AG04450 (cell line): ENCODE measurements at regions not wholly inside any gene's neighbourhood (a gene's known extent, or its start where the extent isn't known, plus 50 kb on each side); places are given as distances from the start of the nearest gene placed in this dataset.

Experiments used
- CTCF ChIA-PET: fragments of 300-600, 350-600 bp; formaldehyde crosslinking; extraction: SDS; loops from one replicate; lab custom pipeline; 2022; ENCODE audit warnings: antibody characterized with exemption, inconsistent platforms; lab: Charles Lee
- POLR2A ChIA-PET: fragments of 350-600 bp; formaldehyde crosslinking; extraction: SDS; loops from one replicate; lab custom pipeline; 2021; ENCODE audit warnings: antibody characterized with exemption, inconsistent platforms; lab: Yijun Ruan, JAX
- DNase-seq: peaks from one replicate; pipeline ENCODE4 v3.0.0-alpha.2; 2011; ENCODE audit warnings: low read depth, low spot score
- H3K27ac ChIP-seq: one replicate; pipeline ENCODE4 v1.5.1; 2012; ENCODE audit warnings: low read depth, low read length, control low read depth
- H3K27me3 ChIP-seq: one replicate; pipeline ENCODE4 v1.6.0; 2012; ENCODE audit warnings: low read length; ENCODE audit not compliant: control insufficient read depth, insufficient read depth
- H3K4me3 ChIP-seq: 2 replicates; pipeline ENCODE4 v1.5.1; 2011; ENCODE audit warnings: mild to moderate bottlenecking, low read depth, low read length, control low read depth
- H3K9me3 ChIP-seq: 2 replicates; pipeline ENCODE4 v1.5.1; 2012; ENCODE audit warnings: low read length; ENCODE audit not compliant: control insufficient read depth, insufficient read depth
- TF ChIP-seq, protein P1 (sequence below): IDR thresholded peaks from 2 replicates; pipeline ENCODE4 v1.5.1; 2011; ENCODE audit warnings: low read depth, low read length, control low read depth, inconsistent platforms

DNA sequence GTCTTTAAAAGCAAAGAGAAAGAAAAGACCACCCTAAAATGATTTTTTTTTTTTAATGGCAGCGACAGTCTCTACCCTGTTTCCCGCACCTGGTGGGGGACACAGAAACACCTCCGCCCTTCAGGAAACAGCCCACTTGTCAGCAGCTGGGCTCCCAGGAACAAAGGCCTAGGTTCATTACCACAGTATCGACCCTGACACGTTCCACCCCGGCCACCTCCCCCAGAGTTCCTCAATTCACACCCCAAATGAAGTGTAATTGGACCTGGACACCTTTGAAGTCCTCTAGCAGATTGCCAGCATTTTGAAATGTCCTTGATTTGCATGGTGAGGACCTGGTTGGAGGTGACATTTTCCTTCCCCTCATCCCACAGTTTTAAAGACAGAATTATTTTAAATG, 175.0 kb upstream of the BCOR start:
- Histone ChIP-seq H3K4me3 (no peak overlapping the region), H3K27me3 (no peaks in the 10 kb centered on the region), H3K27ac (no peak overlapping the region), H3K9me3 (no peaks in the 10 kb centered on the region; the same call in 1 of the 2 replicates)
- no peak for DNase-seq
- CTCF ChIA-PET, result no interaction called here
- TF ChIP-seq, protein P1, sequence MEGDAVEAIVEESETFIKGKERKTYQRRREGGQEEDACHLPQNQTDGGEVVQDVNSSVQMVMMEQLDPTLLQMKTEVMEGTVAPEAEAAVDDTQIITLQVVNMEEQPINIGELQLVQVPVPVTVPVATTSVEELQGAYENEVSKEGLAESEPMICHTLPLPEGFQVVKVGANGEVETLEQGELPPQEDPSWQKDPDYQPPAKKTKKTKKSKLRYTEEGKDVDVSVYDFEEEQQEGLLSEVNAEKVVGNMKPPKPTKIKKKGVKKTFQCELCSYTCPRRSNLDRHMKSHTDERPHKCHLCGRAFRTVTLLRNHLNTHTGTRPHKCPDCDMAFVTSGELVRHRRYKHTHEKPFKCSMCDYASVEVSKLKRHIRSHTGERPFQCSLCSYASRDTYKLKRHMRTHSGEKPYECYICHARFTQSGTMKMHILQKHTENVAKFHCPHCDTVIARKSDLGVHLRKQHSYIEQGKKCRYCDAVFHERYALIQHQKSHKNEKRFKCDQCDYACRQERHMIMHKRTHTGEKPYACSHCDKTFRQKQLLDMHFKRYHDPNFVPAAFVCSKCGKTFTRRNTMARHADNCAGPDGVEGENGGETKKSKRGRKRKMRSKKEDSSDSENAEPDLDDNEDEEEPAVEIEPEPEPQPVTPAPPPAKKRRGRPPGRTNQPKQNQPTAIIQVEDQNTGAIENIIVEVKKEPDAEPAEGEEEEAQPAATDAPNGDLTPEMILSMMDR, result no peak
- POLR2A ChIA-PET, result no interaction called here

DNA sequence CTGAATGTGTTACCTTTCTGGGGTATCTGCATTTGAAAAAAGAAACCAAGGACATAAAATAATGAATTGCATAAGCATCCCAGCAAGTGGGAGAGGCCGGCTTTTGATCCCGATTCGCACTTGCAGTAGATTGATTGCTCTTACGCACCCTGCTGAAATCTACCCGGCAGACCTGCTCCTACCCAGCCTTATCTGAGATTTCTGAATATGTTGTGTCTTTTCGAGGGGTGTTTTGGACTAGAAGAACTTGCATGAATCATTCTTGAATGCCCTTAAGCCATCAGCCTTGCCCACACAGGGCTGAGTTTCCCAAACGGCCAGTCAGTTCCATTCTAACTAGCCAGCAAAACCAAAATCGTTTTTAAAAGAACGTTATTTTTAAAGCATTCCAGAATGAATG, 174.4 kb upstream of the BCOR start:
- H3K9me3 ChIP-seq, result no peaks in the 10 kb centered on the region; the same call in 1 of the 2 replicates
- TF ChIP-seq, protein P1, result no peak
- H3K4me3 ChIP-seq, result no peak overlapping the region
- ChIA-PET CTCF (no interaction called here), POLR2A (no interaction called here)
- no peak overlapping the region for H3K27ac ChIP-seq
- H3K27me3 ChIP-seq, result no peaks in the 10 kb centered on the region
- no peak for DNase-seq

DNA sequence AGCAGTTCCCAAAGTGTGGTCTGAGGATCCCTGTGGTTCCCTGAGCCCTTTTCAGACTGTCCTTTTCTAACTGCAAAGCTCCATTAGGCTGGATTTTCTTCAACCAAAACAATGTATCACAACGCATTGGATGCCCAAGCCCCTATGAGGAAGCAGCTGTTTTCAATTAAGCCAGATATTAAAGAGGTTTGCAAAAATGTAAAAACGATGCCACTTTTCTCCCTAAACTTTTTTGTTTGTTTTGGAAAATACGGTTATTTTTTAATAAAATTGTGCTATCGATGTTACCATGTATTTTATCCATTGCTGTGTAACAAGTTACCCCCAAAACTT, 170.4 kb upstream of the BCOR start:
- no peak overlapping the region for H3K27ac ChIP-seq
- H3K9me3 ChIP-seq, result no peaks in the 10 kb centered on the region; the same call in 1 of the 2 replicates
- no peaks in the 10 kb centered on the region for H3K27me3 ChIP-seq
- CTCF ChIA-PET, result interaction anchor here (1.7 kb wide), 1 partner anchor 616 kb away, joined by 5 read pairs; no protein-coding TSS in a partner anchor
- POLR2A ChIA-PET, result no interaction called here
- no peak overlapping the region for H3K4me3 ChIP-seq
- DNase-seq, result no peak
- TF ChIP-seq, protein P1, result no peak

DNA sequence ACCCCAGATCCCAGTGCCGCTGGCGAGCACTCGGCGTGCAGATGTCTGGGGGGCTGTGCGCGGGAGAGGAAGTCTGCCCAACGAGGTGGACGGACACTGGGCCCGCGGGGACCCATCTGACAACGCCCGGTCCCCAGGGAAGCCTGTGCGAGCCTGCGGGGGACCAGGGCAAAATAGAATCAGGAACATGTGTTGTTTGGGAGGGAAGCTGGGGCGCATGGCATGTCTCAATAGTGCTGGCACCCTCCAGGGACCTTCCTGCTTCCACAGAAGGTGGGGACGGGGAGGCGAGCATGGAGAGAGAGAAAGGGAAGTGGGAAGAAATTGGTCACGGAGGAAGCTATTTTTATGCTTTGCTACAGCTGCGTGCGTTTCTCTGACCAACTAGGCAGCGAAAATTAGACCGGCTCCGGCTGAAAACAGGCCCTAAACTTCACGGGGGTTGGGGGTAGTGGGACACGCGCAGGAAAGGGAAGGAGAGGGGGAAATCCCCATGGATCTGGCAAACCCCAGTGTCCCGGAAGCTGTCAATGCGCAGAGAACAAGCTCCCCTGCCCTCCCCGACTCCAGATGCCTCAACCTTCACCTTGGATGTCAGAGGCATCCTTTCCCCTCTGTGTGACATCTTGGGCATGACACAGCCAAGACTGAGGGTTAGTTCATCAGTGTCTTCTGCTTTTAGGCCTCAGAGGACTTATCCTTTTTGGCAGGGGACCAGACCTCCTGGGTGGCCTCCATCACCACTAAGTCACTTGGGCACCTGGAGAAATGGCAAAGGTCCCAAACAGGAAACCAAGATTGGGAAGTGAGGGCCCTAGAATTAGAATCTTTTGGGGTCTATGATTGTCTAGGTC, 169.8 kb upstream of the BCOR start:
- Histone ChIP-seq H3K27me3 (no peaks in the 10 kb centered on the region), H3K9me3 (no peaks in the 10 kb centered on the region; the same call in 1 of the 2 replicates), H3K4me3 (no peak overlapping the region), H3K27ac (no peak overlapping the region)
- TF ChIP-seq, protein P1, result no peak
- CTCF ChIA-PET, result interaction anchor here (0.6 to 1.7 kb wide), 8 partner anchors 15 to 615 kb away, joined by 3 to 5 read pairs (median 4); no protein-coding TSS in a partner anchor
- DNase-seq, result no peak
- POLR2A ChIA-PET, result no interaction called here

DNA sequence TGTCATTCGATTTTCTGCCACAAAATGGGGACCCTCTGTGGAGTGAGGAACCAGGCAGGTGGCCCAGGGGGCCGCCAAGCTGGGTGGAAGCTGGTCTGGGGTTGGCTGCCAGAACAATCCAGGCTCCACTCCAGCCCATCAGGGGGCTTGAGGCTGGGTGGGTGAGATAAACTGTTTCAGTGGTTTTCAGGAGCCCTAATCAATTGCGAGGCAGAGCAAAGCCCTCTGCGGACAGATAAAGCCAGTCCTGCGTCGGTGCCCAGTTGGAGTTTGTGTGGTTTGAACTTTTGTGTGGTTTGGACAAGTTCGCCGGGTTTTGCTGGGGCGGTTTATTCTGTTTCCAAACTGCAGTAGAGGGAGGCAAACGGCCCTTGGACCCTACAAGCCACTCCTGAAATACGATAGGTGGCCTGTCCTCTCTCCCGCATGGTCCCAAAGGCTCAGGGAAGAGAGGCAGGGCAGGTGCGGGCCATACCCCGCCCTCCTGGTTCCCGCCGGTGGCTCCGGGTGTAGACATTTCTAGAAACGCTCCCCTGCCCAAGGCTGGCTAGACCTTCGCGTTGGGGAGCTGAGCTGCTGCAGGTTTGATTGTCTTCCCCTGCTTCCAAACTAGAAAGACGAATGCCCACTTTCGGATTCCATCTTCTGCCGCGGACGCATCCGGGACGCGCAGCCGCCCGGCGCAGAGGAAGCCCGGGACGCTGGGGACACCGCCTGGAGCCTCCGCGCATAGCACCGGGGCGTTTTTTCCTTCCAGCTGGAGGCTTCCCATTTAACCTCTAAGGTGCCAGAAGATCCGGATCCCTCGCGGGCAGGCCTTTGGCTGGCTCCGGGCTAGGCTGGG, 169.0 kb upstream of the BCOR start:
- Histone ChIP-seq H3K27me3 (no peaks in the 10 kb centered on the region), H3K9me3 (no peaks in the 10 kb centered on the region; the same call in 1 of the 2 replicates), H3K27ac (no peak overlapping the region), H3K4me3 (peak overlapping the region; percentile 55)
- DNase-seq, result no peak
- ChIA-PET CTCF (interaction anchor here (0.6 to 1.7 kb wide), 7 partner anchors 80 to 614 kb away, joined by 3 to 5 read pairs (median 4); no protein-coding TSS in a partner anchor), POLR2A (no interaction called here)
- TF ChIP-seq, protein P1, result peak; percentile 72
